WERI-Rb-1 (cell line): ENCODE measurements at regions not wholly inside any gene's neighbourhood (a gene's known extent, or its start where the extent isn't known, plus 50 kb on each side); places are given as distances from the start of the nearest gene placed in this dataset.

ENCODE experiments used
- DNase-seq: peaks from one replicate; pipeline ENCODE4 v3.0.0-alpha.2; 2020
- H3K27ac ChIP-seq: fragments of 250-450 bp; sonication (Bioruptor Pico); 2 replicates; pipeline ENCODE4 v1.5.1; 2020; ENCODE audit warnings: mild to moderate bottlenecking, moderate library complexity
- H3K27me3 ChIP-seq: fragments of 250-450 bp; sonication (Bioruptor Pico); 2 replicates; pipeline ENCODE4 v1.5.1; 2021; ENCODE audit warnings: mild to moderate bottlenecking, low read depth, moderate library complexity; ENCODE audit not compliant: insufficient read depth, severe bottlenecking
- H3K36me3 ChIP-seq: fragments of 250-450 bp; sonication (Bioruptor Pico); 2 replicates; pipeline ENCODE4 v1.5.1; 2020; ENCODE audit warnings: mild to moderate bottlenecking, moderate library complexity
- H3K4me3 ChIP-seq: 2 replicates; pipeline ENCODE4 v1.5.1; 2011; ENCODE audit warnings: low read depth, mild to moderate bottlenecking, control low read depth, low read length
- H3K9me3 ChIP-seq: fragments of 250-450 bp; sonication (Bioruptor Pico); 2 replicates; pipeline ENCODE4 v1.5.1; 2021; ENCODE audit warnings: mild to moderate bottlenecking, moderate library complexity; ENCODE audit not compliant: severe bottlenecking
- CTCF ChIP-seq: IDR thresholded peaks from 2 replicates; pipeline ENCODE4 v1.5.1; 2011; ENCODE audit warnings: low read depth, mild to moderate bottlenecking, control low read depth, inconsistent platforms, low read length

GRCh38 chr6:169158691-169159090 lies 95.0 kb downstream of the THBS2 start:
- no peaks in the 10 kb centered on the region for H3K9me3 ChIP-seq
- no peak overlapping the region for H3K4me3 ChIP-seq
- no peak overlapping the region for H3K27ac ChIP-seq
- no peaks in the 10 kb centered on the region for H3K36me3 ChIP-seq
- DNase-seq, result no peak
- TF ChIP-seq CTCF, result no peak
- no peaks in the 10 kb centered on the region for H3K27me3 ChIP-seq

GRCh38 chr6:169158174-169158573 lies 95.5 kb downstream of the THBS2 start:
- Histone ChIP-seq H3K36me3 (no peaks in the 10 kb centered on the region), H3K27ac (no peak overlapping the region), H3K9me3 (no peaks in the 10 kb centered on the region), H3K4me3 (no peak overlapping the region), H3K27me3 (no peaks in the 10 kb centered on the region)
- TF ChIP-seq CTCF, result no peak
- DNase-seq, result no peak

- no peak for DNase-seq
- Histone ChIP-seq H3K4me3 (no peak overlapping the region), H3K9me3 (no peaks in the 10 kb centered on the region), H3K27ac (no peak overlapping the region), H3K27me3 (no peaks in the 10 kb centered on the region), H3K36me3 (no peaks in the 10 kb centered on the region)
- no peak for TF ChIP-seq CTCF
Observed at GRCh38 chr6:169157197-169158148, 96.2 kb downstream of the THBS2 start.

GRCh38 chr6:169156793-169157147 lies 96.9 kb downstream of the THBS2 start:
- no peak for TF ChIP-seq CTCF
- Histone ChIP-seq H3K27ac (no peak overlapping the region), H3K36me3 (no peaks in the 10 kb centered on the region), H3K27me3 (no peaks in the 10 kb centered on the region), H3K4me3 (no peak overlapping the region), H3K9me3 (no peaks in the 10 kb centered on the region)
- no peak for DNase-seq

- no peaks in the 10 kb centered on the region for H3K9me3 ChIP-seq
- no peak for TF ChIP-seq CTCF
- DNase-seq, result no peak
Observed at GRCh38 chr6:169156108-169156792, 97.4 kb downstream of the THBS2 start.

More at GRCh38 chr6:169156108-169156792, 97.4 kb downstream of the THBS2 start:
- no peaks in the 10 kb centered on the region for H3K36me3 ChIP-seq
- no peak overlapping the region for H3K27ac ChIP-seq
- no peak overlapping the region for H3K4me3 ChIP-seq
- no peaks in the 10 kb centered on the region for H3K27me3 ChIP-seq
